Fibroblast of villous mesenchyme (primary cell): ENCODE measurements at regions not wholly inside any gene's neighbourhood (a gene's known extent, or its start where the extent isn't known, plus 50 kb on each side); places are given as distances from the start of the nearest gene placed in this dataset.

Source experiments
- DNase-seq: peaks from one replicate; pipeline ENCODE4 v3.0.0-alpha.2; 2010; ENCODE audit warnings: low read depth
- H3K4me3 ChIP-seq: 2 replicates; pipeline ENCODE4 v1.5.1; 2011; ENCODE audit warnings: low read depth, mild to moderate bottlenecking, low read length
- TF ChIP-seq, protein P1 (sequence below): IDR thresholded peaks from 2 replicates; pipeline ENCODE4 v1.5.1; 2012; ENCODE audit warnings: low read depth, mild to moderate bottlenecking, low read length; ENCODE audit not compliant: insufficient read depth

DNA sequence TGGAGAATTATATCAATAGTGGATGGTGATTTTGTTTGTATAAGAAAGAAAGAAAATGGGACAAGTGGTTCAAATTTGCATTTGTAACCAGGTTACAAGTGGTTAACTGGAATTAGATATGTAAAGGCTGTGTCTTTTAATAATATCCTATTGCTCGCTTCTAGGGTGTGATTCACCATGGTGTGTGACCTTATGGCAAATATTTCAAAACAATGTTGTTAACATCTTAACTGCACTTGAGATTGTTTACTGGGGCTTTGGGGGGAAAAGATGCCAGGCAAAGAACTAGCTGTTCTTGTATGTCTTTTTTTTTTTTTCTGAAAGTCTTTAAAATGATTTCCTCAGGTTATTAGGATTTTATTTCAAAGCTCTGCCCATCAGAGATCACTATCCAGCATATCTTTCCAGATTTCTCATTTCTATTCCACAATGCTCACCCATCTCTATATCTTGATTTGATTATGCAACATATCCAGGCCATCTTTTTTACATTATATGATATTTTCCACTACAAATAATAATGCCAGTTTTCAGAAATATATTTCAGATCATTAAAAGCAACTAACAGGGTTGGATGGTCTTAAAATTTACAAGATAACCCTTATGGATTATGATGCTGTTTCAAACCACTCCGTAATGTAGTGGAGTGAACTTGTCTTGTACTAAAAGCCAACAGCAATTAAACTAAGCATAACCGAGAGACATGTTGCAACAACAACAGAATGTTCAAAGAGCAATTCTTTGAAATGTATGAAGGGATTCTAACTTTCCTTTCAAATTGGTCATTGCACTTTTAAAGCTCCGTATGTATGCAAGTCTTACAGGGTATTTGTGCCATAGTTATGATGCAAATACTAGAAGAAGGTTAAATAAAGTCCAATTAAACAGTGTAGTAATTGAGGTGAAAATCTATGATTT is 341.5 kb upstream of the ETAA1 start:
- DNase-seq = peak; percentile 83
- TF ChIP-seq, protein P1, sequence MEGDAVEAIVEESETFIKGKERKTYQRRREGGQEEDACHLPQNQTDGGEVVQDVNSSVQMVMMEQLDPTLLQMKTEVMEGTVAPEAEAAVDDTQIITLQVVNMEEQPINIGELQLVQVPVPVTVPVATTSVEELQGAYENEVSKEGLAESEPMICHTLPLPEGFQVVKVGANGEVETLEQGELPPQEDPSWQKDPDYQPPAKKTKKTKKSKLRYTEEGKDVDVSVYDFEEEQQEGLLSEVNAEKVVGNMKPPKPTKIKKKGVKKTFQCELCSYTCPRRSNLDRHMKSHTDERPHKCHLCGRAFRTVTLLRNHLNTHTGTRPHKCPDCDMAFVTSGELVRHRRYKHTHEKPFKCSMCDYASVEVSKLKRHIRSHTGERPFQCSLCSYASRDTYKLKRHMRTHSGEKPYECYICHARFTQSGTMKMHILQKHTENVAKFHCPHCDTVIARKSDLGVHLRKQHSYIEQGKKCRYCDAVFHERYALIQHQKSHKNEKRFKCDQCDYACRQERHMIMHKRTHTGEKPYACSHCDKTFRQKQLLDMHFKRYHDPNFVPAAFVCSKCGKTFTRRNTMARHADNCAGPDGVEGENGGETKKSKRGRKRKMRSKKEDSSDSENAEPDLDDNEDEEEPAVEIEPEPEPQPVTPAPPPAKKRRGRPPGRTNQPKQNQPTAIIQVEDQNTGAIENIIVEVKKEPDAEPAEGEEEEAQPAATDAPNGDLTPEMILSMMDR = no peak
- H3K4me3 ChIP-seq = no peak overlapping the region

DNA sequence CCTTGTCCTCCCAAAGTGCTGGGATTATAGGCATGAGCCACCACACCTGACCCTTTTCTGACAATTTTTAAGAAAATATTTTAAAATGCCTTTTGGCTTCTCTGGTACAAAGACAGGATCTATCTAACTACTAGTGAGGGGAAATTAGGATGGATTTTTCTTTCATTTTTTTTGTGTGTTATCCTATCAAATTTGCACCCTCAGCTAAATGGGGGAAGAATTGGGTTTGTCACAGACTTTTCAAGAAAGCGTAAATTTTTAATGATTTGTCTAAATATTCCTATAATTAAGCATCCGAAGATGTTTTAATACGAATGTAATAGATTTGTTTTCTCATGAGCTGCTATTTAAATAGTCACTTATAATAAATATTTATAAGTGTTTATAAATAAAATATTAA is 340.0 kb upstream of the ETAA1 start:
- H3K4me3 ChIP-seq = no peak overlapping the region
- DNase-seq = no peak
- TF ChIP-seq, protein P1 = no peak

- peak; percentile 88 for DNase-seq
- TF ChIP-seq, protein P1 = no peak
- no peak overlapping the region for H3K4me3 ChIP-seq
These were observed 339.0 kb upstream of the ETAA1 start for GRCh38 chr2:67057901-67058703.

DNA sequence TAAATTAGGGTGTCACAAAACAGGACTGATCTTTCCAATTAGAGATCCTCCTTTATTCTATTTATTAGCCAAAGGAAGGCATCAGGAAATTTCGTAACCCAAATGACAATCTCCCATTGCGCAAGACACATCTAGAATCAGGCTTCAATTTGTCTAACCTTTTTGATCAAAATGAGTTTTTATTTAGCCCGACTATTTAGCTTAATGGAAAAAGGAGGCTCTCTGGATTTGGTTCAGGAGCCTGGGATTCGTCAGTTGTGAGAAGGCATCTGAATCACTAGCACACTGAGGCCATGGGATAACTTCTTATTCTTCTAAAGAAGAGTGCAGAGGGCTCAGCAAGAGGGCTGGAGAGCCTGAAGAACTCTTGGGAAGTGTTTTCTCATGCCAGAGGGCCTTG is 332.1 kb upstream of the ETAA1 start:
- H3K4me3 ChIP-seq = no peak overlapping the region
- DNase-seq = peak; percentile 27
- TF ChIP-seq, protein P1 = no peak

DNA sequence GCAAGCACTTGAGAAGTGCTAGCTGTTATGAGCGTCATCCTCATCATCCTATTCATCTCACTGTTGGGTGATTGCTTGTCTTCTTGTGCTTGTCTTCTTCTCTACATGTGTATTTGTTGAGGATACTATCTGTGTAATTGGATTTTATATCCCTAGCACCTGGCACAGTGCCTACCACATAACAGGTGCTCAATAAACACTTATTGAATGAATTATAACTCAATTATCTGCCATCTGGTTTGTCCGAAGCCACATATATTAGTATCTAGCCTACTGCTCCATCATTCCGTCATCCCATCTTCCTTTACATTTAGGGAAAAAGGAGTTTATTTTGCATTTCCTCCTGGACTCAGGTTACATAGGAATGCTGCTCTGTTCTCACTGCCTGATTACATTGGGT is 330.4 kb upstream of the ETAA1 start:
- TF ChIP-seq, protein P1 = no peak
- no peak overlapping the region for H3K4me3 ChIP-seq
- DNase-seq = no peak

DNA sequence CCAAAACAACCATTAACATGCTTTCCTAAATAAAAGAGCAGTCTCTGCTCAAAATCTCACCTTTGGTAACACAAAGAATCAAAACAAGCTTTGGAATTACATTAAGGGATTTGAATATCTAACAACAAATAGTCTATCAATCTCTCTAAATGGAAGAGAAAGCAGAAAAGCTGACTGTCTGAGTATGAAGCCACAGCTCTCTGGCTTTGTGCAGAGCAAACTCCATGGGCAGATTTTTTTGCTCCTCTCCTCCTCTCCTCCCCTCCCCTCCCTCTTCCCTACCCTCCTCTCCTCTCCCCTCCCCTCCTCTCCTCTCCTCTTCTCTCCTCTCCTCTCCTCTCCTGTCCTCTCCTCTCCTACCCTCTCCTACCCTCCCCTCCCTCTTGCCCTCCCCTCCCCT is 329.5 kb upstream of the ETAA1 start:
- H3K4me3 ChIP-seq = no peak overlapping the region
- DNase-seq = no peak
- TF ChIP-seq, protein P1 = no peak
